NCI-H1105 treated with DMSO at 0.1 percent for 48 hours (cell line): ENCODE measurements at regions not wholly inside any gene's neighbourhood (a gene's known extent, or its start where the extent isn't known, plus 50 kb on each side); places are given as distances from the start of the nearest gene placed in this dataset.

ENCODE experiments used
- DNase-seq: peaks from one replicate; lab custom pipeline; 2025; lab: John Stamatoyannopoulos, UW

GRCh38 chr11:122317305-122317704 lies 201.3 kb upstream of the BLID start:
- no peak for DNase-seq

- no peak for DNase-seq
Observed at GRCh38 chr11:122313581-122313980, 197.6 kb upstream of the BLID start.

- DNase-seq: no peak
Observed at GRCh38 chr11:122311216-122311755, 195.3 kb upstream of the BLID start.

GRCh38 chr11:122310766-122311165 lies 194.8 kb upstream of the BLID start:
- DNase-seq: no peak

DNA sequence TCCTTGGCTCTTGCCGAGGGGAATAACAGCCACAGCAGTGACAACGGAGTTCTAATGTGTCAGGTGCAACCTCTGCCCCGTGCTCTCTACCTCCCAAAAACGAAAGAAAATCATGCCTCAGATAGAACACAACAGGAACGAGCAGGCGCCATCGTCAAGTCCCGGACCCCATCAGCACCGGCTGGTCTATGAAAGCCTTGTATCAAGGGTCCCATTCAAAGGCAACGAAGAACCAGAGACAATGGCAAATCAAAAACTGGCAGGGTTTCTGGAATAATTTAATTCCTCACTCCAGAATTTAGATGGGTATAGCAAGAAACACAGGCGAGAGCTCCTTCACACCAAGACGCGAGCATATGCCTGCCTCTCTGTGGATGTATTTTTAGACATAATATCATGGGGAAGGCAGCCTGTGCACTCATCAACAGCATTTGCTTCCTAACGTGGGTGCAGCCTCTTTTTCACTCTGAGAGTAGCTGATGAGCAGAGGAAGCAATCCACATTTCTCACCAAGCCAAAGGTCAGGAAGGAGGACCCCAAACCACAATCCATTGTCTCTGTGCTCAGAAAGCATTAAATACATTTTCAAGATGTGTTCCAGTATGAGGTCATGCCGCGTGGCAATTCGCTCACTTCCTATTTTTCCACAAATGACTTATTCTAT lies 193.4 kb upstream of the BLID start:
- DNase-seq: no peak

GRCh38 chr11:122308226-122308625 lies 192.2 kb upstream of the BLID start:
- no peak for DNase-seq

DNA sequence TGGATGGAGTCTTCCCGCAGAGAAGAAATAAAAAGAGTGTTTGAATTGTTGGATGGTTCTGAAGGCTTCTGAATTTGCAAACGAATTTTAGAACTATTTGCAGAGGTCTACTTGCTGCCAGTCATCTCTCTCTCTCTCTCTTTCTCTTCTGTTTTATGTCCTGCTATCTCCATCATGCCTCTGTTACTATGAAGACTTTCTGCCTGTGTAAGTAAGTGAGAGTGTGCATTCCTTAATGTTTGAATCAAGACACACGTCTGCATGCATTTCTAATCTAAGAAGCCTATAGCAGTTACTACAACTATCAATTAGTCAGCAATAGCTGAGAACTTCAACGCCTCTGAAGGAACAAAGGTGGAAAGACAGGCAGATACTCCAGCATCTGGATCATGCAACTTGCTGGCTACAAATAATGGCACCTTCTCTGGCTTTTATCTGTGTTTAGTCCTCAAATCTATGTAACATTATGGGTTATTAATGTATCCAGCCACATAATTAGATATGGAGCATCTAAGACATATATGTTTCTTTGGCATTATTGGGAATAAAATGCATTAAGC lies 191.5 kb upstream of the BLID start:
- no peak for DNase-seq

DNA sequence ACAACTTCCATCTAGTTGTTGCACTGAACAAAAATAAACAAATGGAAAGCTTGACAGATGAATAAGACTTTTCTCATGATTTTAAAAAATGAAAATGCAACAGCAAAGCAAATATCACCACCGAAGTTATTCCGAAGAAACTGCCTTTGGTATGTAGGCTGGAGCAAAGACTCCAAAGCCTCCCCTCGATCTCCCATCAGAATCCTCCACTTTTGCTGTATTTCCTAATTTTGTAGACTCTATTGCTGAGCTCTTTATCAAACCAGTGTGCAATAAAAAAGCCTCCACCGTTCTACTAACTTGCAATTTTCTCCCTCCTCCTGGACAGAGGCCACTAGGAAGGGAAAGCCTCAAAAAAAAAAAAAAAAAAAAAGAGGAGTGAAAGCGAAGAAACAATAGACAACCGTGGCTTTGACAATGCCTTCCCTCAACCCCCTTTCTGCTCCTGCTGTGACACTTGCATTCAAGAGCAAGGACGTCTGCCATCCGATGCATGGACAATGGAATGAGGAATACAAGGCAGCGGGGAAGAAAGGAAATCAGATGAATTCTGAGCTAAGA lies 190.9 kb upstream of the BLID start:
- DNase-seq: no peak

DNA sequence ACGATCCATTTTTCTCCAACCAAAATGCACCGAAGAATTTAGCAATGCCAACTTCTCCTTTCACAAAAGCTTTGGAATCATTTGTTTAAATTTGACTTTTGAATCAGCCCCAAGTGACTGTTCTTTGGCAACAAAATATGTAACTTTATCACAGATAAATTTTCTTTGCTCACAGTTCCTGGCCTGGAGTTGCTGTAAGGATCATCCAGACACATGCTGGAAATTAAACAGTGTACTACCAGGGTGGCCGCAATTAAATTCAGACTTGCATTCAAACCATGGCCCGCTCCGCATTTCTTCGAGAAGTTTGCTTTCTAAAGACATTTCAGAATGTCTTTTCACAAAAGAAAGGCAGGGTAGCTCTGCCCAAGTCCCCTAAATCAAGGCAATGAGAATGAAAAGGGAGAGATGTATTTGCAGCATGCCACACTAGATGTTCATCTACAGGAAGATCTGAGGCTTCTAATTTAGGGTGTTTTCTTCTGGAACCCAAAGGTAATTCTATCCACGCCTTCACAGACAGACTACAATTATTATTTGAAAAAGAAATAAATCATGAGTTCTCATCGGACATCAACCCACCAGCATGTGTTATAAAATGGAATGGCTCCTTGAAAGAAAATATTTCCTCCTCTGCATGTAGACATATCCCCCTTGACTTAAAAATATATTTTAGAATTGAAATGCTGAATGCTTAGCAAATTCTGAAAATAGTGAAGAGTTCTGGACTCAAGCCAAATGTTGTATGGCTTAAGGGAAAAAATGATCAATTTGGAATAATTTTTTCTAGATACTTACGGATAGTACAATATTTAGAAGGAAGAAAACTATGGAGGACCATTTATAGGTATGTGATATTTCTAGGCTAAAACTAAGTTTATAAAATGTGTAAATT lies 189.7 kb upstream of the BLID start:
- no peak for DNase-seq

DNA sequence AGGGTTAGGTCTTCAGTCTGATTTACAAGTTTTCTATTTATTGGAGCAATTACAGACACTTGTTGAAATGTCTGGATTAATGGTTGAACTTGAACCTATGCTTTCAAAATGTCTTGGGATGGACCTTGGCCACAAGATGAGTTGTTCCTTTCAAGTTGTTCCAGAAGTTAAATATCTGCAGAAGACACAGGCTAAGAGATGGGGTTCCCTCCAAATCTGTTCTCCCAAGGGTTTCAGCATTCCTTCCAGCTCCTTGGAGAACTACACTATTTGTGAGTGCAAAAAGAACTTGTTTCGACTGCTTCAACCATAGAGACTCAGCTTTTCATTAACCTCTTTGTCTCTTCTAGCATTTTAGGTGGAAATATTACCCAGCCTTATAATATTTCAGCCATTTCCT lies 189.0 kb upstream of the BLID start:
- DNase-seq: no peak

- no peak for DNase-seq
Observed at GRCh38 chr11:122304306-122304705, 188.3 kb upstream of the BLID start.

DNA sequence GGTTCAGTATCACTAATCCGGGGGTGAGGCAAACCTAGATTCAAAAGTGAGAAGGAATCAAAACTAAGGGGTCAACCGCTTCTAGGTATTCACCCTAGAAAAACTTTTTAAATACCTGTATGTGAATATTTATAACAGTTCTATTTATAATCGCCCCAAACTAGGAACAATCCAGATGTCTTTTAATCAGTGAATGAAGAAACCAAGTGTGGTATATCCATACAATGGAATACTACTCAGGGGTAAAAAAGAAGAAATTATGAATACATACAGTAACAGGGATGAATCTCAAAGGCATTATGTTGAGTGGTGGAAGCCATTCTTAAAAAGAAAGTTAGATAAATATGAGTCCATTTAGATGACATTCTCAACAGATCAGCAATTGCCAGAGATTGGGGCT lies 178.0 kb upstream of the BLID start:
- DNase-seq: no peak

GRCh38 chr11:122293296-122294023 lies 177.4 kb upstream of the BLID start:
- DNase-seq: no peak

GRCh38 chr11:122287401-122287800 lies 171.4 kb upstream of the BLID start:
- peak; percentile 10 for DNase-seq

DNA sequence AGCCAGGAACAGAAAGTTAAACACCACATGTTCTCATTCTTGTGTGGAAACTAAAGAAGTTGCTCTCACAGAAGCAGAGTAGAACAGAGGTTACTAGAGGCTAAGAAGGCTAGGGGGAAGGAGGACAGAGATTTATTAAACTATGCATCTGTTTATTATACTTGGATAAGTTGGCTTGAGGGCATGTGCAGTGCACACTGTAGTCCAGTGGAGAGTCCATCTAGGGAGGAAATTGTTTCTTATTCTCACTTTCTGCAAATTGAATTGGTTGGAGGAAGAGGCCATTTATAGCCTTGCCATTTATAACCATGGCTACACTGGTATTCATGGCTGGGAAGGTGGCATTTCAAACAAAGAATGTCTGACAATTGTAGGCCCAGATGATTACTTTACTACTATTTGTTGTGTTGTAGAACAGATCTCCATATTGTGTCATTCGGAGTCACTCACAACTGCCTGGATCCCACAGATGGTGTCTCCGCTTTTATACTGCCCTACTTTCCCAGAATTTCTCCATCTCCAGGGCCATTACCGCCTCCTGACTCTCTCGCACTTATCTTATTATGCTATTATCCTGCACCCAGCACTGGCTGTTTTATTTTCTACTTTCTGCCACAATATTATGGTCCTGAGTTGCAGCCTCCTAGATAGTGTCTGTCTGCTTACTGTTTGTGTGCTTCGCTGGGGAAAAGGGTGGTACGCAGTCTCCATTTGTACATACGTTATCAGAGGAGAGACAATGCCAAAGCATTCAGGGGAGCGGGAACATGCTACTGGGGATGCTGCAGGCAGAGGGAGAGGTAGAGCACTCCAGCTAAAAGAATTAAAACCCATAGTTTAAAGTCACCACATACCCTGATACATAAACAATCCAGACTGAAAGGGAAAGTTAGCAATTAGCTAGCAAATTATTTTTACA lies 169.3 kb upstream of the BLID start:
- DNase-seq: no peak

GRCh38 chr11:122280870-122281269 lies 164.9 kb upstream of the BLID start:
- no peak for DNase-seq

DNA sequence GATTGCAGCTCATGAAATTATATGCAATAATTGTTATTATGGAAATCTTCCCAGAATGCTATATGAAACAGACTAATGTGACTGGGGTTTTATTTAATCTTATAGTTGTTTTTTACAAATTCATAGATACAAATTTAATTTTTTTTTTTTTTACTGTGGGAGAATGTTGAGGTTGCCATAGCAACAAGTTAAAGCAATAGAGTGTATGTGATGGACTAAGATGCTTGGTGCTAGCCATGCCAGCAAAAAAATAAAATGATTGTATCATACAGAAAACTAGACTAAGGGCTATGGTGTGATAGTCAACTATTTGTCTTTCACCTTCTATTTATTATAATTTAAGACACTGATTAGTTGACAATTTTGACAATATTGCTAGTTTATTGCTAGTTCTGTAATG lies 163.2 kb upstream of the BLID start:
- no peak for DNase-seq

DNA sequence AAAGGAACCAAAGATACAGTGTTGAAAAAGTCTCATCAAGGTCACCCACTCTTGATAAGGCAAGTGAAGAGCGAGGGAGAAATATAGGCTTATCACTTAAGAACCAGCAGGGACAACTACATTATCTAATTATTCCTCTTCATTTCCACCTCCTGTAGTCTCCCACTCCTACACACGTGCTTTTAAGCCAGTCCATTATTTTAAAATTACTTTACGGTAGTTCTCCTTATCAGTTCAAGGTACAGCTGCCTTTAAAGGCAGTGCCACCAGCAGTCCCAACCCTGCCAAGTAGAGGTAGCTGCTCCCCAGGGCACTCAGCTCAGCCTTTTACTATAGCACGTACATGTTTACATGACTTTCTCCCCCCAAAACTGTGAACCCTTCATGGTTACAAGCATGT lies 161.5 kb upstream of the BLID start:
- no peak for DNase-seq

DNA sequence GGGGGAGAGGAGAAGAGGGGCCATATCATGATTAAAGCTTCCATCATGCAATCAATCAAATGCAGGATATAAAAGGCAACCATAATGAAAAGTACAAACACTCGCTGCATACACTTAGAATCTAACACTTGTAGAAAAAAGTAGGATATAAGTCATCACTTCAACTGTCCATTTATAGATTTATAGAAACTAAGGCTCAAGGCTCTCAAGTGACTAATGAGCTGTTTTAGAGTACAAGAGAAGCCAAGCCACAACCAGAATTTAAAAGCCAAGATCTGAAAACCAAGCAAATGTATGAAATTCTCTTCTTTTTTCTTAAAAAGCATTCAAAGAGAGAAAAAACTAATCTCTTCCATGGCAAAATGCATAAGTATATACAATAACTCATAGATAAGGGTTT lies 160.2 kb upstream of the BLID start:
- DNase-seq: no peak

DNA sequence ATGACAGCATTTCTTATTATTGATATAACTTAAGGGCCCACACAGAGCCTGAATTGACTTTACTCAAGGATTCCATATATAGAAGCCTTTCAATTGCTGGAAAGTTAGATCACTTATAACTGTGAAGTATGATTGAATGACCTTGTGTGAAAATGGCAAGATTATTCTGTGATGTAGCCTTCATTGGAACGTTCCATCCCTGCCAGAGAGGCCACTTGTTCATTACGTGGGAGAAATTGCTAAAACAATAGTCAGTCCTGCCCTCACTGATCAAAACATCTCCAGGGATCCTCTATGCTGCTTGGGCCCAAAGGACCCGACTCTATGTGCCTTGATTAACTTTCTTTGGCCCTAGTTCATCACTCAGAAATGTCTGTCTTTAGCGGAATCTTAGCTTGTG lies 159.5 kb upstream of the BLID start:
- no peak for DNase-seq
